ENCODE measurements at regions not wholly inside any gene's neighbourhood (a gene's known extent, or its start where the extent isn't known, plus 50 kb on each side); places are given as distances from the start of the nearest gene placed in this dataset.

DNA sequence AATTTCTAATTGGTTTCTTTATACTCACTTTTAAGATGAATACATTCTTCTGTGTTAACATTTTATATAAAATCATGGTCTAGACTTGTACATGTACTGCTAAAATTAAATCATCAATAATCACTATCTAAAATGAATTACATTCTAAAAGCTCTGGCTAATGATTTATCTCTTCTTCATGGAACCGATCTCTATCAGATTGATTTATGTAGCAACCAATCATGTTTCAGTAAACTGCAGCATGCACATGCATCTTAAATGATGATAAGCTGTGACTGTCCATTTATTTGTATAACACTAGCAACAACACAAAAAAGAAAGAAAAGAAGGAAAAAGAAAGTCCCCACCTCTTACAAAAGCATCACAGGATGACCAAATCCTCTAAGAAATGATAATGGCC lies 669.2 kb downstream of the NR2F1-AS1 start:
- no peak overlapping the region for H3K4me3 ChIP-seq (ENCODE audit: low read depth, low read length)
- DNase-seq (ENCODE audit: low read depth): no peak
- TF ChIP-seq, protein P1, sequence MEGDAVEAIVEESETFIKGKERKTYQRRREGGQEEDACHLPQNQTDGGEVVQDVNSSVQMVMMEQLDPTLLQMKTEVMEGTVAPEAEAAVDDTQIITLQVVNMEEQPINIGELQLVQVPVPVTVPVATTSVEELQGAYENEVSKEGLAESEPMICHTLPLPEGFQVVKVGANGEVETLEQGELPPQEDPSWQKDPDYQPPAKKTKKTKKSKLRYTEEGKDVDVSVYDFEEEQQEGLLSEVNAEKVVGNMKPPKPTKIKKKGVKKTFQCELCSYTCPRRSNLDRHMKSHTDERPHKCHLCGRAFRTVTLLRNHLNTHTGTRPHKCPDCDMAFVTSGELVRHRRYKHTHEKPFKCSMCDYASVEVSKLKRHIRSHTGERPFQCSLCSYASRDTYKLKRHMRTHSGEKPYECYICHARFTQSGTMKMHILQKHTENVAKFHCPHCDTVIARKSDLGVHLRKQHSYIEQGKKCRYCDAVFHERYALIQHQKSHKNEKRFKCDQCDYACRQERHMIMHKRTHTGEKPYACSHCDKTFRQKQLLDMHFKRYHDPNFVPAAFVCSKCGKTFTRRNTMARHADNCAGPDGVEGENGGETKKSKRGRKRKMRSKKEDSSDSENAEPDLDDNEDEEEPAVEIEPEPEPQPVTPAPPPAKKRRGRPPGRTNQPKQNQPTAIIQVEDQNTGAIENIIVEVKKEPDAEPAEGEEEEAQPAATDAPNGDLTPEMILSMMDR (IDR thresholded peaks at IDR 0.05; ENCODE audit: insufficient read depth, low read depth, low read length): no peak

DNA sequence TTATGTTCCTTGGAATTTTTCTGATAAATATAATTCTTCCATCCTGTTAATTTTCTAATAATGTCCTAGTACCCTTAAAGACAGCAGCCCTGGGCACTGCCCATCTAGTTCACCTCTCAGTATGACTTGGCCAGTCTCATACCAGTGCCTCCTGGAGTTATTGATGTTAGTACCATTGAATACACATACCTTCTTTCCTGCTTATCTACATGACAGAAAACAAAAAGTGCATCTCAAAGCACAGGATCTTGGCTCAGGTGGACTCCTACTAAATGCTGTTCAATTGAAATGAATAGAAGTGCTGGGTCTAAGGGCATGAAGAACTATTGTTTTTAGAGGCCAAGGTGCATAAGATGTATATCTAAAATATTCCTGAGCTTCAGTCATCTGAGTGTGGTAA lies 669.7 kb downstream of the NR2F1-AS1 start:
- H3K4me3 ChIP-seq (ENCODE audit: low read depth, low read length): no peak overlapping the region
- TF ChIP-seq, protein P1 (IDR thresholded peaks at IDR 0.05; ENCODE audit: insufficient read depth, low read depth, low read length): no peak

GRCh38 chr5:92909602-92909962 lies 671.4 kb downstream of the NR2F1-AS1 start:
- DNase-seq (ENCODE audit: low read depth): no peak
- H3K4me3 ChIP-seq (ENCODE audit: low read depth, low read length): no peak overlapping the region
- TF ChIP-seq, protein P1 (IDR thresholded peaks at IDR 0.05; ENCODE audit: insufficient read depth, low read depth, low read length): peak; percentile 56

More for the DNA sequence above, 669.7 kb downstream of the NR2F1-AS1 start:
- no peak for DNase-seq (ENCODE audit: low read depth)

DNA sequence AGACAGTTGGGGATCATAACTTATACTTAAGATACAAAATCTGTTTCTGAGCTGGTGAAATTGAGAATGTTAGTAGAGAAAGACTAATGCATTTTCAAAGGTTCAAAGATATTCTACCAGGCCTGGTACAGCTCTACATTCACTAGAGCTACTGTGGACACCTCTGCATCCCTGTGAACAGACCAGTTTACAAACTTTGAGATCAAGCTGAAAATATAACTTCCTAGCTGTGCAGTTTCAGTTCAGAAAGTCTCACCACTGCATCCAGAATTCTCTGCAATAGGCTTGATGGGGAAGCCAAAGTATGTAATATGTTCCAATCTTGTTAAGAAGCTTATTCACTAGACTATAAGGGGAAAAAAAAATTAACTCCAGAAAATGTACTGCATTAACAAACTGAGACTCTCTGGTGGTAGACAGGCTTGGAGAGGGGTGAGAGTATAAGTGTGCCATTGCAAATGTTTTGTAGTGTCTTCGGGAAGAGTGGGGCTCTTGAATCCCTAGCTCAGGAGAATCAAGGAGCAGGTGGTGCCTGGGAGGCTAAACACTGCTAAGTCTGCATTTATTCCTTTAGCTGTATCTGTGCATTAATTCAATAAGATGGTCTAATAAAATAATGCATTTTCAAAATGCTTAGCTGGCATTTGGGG lies 671.9 kb downstream of the NR2F1-AS1 start:
- no peak for DNase-seq (ENCODE audit: low read depth)
- no peak overlapping the region for H3K4me3 ChIP-seq (ENCODE audit: low read depth, low read length)
- TF ChIP-seq, protein P1 (IDR thresholded peaks at IDR 0.05; ENCODE audit: insufficient read depth, low read depth, low read length): no peak

DNA sequence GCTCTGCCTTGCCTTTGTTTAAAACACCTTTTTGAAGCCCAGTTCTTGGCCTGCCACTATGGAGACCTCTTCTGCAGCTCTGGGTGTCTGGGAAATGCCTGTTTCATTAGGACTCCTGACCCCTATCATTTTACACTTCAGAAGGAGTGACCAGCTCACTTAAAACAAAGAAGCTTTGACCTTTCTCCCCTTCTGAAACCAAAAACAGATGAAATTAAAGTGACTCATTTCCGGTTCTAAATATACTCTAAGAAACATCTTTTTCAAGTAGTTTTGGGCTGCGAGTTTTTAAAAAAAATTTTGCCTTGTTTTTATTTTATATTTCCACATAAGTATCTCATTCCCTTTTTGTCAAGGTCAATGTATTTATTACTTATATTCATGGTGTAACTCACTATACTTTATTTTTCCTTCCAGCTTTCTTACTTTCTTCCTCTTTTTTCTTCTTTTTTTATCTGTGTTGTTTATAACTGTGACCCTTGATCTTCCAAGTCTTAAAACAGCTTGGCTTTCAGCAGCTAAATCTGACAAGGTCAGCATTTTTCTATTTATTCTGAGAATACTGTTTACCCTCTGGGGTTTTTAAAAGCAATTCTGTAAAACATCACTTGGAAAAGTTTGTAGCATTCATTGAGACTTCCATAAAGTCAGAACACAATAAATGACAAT lies 672.9 kb downstream of the NR2F1-AS1 start:
- DNase-seq (ENCODE audit: low read depth): peak; percentile 85
- no peak overlapping the region for H3K4me3 ChIP-seq (ENCODE audit: low read depth, low read length)
- TF ChIP-seq, protein P1 (IDR thresholded peaks at IDR 0.05; ENCODE audit: insufficient read depth, low read depth, low read length): no peak

DNA sequence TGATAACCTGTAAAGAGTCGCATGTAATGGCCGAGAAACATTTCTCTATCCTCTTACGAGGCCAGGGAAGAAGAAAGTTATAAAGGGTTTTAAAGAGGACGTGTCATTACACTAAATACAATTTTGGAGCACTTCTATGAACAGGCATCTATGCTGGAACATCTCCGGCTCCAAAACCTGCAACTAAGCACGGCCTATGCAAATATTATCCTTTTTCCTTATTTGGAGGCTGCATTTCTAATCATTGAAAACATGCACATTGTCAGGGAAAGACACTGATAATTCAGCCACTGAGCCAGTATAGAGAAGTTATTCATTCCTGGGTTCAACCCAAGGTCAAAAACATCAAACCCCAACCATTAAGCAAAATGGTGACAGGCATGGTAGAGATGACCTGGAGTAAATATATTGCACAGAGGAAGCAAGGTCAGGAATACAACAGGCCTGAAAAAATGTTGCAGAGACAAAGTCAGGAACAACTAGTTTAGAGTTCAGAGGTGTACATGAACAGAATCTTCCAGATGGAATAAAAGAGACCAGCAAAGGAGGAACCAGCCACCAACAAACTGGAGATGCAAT lies 674.1 kb downstream of the NR2F1-AS1 start:
- H3K4me3 ChIP-seq (ENCODE audit: low read depth, low read length): no peak overlapping the region
- no peak for DNase-seq (ENCODE audit: low read depth)
- TF ChIP-seq, protein P1 (IDR thresholded peaks at IDR 0.05; ENCODE audit: insufficient read depth, low read depth, low read length): no peak
